ENCODE measurements at regions not wholly inside any gene's neighbourhood (a gene's known extent, or its start where the extent isn't known, plus 50 kb on each side); places are given as distances from the start of the nearest gene placed in this dataset.
"Not testable (repeated sequence)": the region's sequence is repeated elsewhere in the genome, so short reads cannot be mapped to it uniquely, and the experiment has no call there.

DNA sequence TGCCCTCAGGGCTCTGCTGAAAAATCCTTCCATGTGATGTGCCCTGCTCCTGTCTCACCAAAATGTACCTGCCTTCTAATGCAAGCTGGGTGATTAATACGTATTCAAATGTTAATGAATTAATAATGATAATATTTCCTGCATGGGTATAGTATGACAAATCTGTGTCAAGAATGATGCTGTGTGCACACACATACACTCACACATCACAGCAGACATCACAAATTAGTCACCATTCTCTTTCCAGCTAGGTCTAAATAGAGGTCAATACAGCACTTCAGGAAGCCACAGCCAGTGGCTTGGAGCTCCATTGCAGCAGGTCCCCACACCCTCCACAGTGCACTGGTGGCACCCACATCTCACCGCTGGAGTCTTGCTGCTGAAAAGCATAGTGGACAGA is 681.2 kb upstream of the NRP1 start:
- no peak for DNase-seq

- no peak for DNase-seq
These were observed 678.8 kb upstream of the NRP1 start for GRCh38 chr10:34013235-34013634.

DNA sequence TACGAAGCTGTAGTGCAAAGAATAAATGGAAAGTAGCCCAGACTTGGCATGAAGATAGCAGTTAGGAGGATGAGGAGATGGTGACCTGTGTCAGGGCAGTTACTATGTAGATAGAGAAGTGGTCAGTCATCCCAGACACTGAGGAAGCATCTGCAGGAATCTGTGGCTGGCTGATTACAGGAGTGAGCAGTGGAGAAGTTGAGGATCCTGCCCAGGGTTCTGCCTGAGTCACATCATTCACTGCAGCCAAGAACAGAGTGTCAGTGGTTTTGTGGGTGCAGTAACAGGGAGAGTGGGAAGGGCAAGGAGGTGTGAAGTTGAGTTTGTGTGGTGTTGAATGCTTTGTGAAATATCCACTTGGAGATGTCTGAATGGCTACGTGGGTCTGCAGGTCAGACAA is 676.4 kb upstream of the NRP1 start:
- no peak for DNase-seq

GRCh38 chr10:34010228-34010627 is 675.8 kb upstream of the NRP1 start:
- DNase-seq = not testable (repeated sequence)

DNA sequence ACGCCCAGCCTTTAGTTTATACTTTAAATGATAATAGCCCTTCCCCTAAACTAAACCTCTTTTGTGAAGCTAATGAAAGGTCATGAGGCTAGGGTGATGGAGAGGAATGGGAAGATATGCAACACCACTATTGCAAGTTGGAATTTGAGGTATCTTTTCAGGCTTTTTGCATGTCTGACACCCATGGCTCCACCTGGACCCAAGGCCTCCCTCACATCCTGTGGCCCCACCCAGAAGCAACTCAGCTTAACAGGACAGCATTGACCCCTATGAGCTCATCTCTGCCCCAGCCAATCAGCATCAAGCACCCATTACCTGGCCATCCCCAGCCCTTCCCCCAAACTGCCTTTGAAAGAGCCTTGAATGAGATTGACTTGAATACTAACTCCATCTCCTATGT is 674.2 kb upstream of the NRP1 start:
- no peak for DNase-seq

- no peak for DNase-seq
These were observed 672.0 kb upstream of the NRP1 start for GRCh38 chr10:34006471-34006870.

- no peak for DNase-seq
These were observed 669.1 kb upstream of the NRP1 start for GRCh38 chr10:34003561-34003960.

DNA sequence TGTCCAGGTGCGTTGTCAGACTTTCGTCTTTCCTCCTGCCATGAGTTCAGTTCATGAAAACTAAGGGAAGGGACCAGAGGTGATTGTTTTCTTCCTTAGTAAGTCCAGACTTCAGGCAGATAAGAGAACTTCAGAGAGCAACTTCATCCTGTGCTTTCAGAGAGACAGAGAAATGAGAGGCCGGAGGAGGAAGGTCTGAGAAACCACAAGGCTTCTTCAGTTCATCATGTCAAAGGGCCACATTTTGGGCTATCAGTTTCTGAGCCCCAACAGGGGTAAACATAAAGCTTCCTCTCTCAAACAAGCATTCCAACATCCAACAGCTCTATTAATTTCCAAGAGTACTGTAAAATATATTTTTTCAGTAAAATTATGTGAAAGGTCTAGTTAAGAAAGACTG is 668.4 kb upstream of the NRP1 start:
- DNase-seq = no peak

- DNase-seq = no peak
These were observed 667.4 kb upstream of the NRP1 start for GRCh38 chr10:34001831-34002230.

DNA sequence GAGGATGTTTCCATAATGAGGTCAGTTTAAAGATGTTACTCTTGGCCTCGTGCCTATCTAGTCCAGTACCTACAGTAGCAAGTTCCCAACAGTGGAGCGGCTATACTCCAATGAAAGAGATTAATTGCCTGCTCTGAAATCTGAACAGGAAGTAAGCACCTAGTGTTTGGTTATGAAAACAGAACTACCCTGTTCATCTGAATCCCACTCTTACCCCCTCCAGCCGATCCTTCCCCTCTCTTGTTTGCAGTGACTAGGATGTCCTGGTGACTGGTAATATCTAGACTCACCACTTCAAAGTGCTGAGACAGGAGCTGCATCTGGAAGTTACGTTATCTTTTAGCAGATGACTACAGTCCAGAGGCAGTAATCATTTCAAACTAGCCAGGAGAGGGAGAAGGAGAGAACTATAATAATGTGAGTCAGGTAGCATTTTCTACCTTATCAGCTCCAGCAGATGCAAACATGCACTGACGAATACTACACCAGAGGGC is 666.7 kb upstream of the NRP1 start:
- no peak for DNase-seq

GRCh38 chr10:33993917-33994316 is 659.5 kb upstream of the NRP1 start:
- DNase-seq = no peak

DNA sequence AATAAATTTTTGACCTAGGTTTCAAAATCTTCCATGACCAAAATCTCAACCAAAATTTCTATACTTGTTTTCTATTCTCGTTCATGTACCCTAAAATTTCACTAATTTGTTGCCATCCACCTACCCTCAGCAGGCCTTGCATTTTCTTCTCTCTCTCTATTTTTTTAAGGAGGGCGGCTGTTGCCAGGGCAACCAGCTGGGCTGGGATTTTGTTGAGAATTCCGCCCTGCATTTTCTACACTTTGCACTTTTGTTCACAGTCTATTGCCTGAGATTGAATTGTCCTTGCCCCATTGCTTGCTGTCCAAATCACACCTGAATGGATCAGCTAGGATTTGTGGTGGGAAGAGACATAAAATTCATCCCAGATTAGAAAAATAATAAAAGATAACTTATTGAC is 657.5 kb upstream of the NRP1 start:
- no peak for DNase-seq

DNA sequence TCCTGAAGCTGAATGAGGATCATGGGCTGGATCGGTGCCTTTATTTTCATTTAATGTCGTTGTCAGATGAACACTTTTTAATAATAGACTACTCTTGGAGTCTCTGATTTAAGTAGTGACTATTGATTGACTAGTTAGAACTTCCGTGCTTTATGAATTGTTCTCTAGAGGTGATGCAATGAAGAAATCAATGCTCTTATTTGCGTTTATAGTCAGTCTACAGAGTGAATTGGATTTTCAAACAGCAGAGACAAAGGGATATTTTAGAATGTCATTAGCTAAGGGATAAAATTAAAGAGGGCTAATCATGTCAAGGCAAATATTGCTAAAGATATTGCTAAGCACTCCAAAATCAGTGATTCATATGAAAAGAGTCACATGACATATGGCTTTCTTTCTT is 652.0 kb upstream of the NRP1 start:
- DNase-seq = no peak

DNA sequence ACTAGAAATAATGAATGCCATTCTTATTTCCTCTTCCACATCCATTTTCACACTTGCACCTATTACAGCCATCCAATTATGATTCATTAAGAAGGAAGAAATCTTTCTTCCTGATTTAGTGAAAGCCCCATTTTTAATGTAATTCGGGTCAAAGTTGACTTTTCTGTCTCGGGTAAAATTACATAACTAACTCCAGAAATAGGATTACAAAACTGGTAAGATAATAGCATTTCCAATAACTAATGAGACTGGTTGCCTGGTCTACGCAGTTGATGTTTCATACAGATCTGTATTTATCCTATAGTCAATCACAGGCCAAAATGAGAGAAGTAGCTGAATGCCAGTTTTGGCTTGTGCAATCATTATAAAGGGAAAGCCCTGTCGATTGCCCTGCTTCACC is 651.5 kb upstream of the NRP1 start:
- DNase-seq = no peak

DNA sequence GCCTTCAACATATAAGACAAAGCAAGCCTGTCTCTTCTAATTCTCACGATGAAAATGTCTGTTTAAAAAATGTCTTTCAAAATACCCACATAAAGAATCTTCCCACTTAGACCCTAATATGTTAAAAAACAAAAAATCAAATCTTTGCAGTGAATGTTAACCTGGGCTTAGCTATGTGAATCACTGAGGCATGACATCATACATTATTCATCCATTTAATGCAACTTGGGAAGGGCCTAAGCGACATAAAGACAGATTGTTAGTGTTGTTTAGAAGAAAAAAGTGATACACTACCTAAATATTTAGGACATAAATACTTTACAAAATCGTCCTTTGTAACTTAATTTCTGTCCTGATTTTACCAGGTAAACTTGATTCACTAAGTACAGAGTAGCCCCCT is 648.5 kb upstream of the NRP1 start:
- DNase-seq = no peak

GRCh38 chr10:33981301-33981700 is 646.8 kb upstream of the NRP1 start:
- DNase-seq = no peak

GRCh38 chr10:33979195-33979594 is 644.7 kb upstream of the NRP1 start:
- no peak for DNase-seq

GRCh38 chr10:33975481-33975880 is 641.0 kb upstream of the NRP1 start:
- peak; percentile 21 to 26 for DNase-seq

- DNase-seq = no peak
These were observed 640.6 kb upstream of the NRP1 start for GRCh38 chr10:33974976-33975478.

DNA sequence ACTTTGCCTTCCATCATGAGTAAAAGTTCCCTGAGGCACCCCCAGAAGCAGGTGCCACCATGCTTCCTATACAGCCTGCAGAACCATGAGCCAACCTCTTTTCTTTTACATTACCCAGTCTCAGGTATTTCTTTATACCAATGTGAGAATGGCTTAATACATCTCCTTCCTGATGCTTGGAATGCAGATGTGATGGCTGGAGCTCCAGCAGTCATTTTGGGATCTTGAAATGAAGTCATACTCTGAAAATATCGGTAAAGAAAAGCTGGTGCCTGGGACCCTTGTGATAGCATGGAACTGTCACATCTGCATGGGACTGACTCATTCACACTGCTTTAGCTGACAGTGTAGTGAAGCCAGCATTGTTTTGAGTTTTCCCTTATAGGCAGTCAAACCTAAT is 634.5 kb upstream of the NRP1 start:
- DNase-seq = no peak

GRCh38 chr10:33967606-33968120 is 633.2 kb upstream of the NRP1 start:
- no peak for DNase-seq

- DNase-seq = no peak
These were observed 632.5 kb upstream of the NRP1 start for GRCh38 chr10:33966946-33967345.

DNA sequence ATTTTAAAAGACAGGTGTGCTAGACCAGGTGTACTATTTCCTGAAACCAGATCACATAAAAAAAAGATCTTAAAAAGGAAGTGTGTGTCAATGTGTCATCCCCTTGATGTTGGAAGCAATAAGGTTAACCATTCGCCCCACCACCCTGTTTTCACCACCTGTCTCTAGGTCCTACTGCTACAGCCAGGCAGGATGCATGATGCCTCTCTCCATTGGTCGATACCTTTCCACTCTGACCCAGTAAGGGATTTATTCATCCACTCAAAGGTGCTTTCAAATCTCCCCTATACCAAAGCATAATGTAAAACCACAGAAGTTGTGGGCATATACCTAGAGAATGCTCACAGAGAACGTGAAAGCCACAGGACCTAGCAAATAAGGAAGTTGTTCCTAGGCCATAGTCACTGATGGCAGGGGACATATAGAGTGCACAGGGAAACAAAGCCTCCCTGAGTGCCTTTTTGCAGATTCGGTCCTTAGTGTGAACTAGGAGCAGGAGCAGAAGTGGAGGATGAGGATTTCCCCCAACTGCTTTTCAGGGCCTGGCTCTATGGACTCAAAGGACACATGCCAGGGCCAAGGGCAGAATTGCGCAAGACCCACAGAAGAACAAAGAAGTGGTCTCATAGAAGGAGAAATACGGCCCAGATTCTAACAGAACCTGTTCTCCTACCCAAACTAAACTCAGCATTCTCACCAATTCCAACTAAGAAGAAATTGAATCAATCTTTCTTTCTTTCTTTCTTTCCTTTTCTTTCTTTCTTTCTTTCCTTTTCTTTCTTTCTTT is 631.5 kb upstream of the NRP1 start:
- DNase-seq = peak; percentile 11 to 15

GRCh38 chr10:33963729-33964128 is 629.3 kb upstream of the NRP1 start:
- DNase-seq = no peak
